ENCODE measurements at regions not wholly inside any gene's neighbourhood (a gene's known extent, or its start where the extent isn't known, plus 50 kb on each side); places are given as distances from the start of the nearest gene placed in this dataset.

DNA sequence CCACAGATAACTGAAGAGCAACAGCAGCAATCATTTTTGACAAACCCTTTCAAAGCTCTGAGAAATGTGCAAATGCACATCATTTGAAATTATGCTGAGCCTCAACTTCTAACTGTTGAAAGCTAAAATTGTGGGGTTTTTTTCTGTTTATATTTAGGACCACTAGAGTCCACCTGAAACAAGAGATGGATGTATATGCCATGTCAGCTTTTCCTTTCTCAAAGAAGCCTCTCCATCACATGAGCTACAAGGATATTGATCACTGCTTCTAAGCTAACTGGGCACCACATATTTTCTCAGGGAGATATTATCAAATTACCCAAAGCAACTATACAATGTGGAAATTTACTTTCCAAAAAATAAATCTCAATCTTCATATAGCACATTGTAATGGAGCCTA is 498.6 kb upstream of the ZNF385D start:
- TF ChIP-seq POLR2A (IDR thresholded peaks at IDR 0.05) (no peak), EP300 (IDR thresholded peaks at IDR 0.05) (no peak)
- TF ChIP-seq, protein P1, sequence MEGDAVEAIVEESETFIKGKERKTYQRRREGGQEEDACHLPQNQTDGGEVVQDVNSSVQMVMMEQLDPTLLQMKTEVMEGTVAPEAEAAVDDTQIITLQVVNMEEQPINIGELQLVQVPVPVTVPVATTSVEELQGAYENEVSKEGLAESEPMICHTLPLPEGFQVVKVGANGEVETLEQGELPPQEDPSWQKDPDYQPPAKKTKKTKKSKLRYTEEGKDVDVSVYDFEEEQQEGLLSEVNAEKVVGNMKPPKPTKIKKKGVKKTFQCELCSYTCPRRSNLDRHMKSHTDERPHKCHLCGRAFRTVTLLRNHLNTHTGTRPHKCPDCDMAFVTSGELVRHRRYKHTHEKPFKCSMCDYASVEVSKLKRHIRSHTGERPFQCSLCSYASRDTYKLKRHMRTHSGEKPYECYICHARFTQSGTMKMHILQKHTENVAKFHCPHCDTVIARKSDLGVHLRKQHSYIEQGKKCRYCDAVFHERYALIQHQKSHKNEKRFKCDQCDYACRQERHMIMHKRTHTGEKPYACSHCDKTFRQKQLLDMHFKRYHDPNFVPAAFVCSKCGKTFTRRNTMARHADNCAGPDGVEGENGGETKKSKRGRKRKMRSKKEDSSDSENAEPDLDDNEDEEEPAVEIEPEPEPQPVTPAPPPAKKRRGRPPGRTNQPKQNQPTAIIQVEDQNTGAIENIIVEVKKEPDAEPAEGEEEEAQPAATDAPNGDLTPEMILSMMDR (IDR thresholded peaks at IDR 0.05), result no peak
